GM21360 (cell line): ENCODE measurements at regions not wholly inside any gene's neighbourhood (a gene's known extent, or its start where the extent isn't known, plus 50 kb on each side); places are given as distances from the start of the nearest gene placed in this dataset.
A peak's percentile ranks its signal among the peaks of the same experiment; 100 is the strongest.
"Not testable (repeated sequence)": the region's sequence is repeated elsewhere in the genome, so short reads cannot be mapped to it uniquely, and the experiment has no call there.

Experiments
- ATAC-seq: cut with Tn5 transposase; IDR thresholded peaks from one replicate; pipeline ENCODE4 v1.9.1; 2021; ENCODE audit warnings: mild to moderate bottlenecking, moderate library complexity; ENCODE audit not compliant: unreplicated experiment

DNA sequence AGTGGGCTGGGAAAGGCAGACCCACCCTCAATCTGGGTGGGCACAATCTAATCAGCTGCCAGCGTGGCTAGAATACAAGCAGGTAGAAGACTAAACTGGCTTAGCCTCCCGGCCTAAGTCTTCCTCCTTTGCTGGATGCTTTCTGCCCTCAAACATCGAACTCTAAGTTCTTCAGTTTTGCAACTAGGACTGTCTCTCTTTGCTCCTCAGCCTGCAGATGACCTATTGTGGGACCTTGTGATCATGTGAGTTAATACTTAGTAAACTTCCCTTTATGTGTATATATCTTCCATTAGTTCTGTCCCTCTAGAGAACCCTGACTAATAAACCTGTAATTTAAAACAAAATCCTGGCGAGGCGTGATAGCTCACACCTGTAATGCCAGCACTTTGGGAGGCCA is 51.8 kb upstream of the SLC39A8 start:
- ATAC-seq = not testable (repeated sequence)

DNA sequence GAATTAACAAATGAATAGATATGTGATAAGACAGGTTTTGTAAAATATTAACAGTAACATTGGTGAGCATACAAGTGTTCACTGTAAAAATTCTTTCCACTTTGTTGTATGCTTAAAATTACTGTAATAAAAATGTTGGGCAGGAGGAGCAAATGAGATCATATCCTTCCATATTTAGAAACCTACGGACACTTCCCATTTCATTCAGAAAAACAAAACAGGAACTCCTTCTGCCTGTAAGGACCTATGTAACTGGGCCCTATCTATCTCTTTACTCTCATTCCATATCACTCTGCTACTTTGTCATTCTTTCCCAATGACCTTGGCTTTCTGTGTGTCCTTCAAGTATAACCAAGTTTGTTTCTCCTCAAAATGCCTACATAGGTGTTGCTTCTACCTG is 53.7 kb upstream of the SLC39A8 start:
- no peak for ATAC-seq

DNA sequence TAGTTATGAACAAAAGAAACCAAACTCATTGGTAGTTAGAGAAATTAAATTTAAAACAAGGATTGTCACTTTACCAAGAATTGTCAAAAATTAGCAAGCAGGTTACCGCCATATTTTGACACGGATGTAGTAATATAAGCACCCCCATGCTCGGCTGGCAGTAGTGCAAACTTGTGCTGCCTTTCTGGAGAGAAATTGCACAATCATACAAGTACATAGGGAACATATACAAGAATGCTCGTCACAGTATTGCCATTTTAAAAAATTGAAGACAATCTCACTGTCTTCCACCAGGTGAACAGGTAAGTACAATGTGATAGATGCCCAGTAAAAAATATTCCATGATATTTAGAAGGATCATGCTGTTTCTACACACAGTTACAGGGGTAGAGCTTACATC is 55.6 kb upstream of the SLC39A8 start:
- no peak for ATAC-seq

DNA sequence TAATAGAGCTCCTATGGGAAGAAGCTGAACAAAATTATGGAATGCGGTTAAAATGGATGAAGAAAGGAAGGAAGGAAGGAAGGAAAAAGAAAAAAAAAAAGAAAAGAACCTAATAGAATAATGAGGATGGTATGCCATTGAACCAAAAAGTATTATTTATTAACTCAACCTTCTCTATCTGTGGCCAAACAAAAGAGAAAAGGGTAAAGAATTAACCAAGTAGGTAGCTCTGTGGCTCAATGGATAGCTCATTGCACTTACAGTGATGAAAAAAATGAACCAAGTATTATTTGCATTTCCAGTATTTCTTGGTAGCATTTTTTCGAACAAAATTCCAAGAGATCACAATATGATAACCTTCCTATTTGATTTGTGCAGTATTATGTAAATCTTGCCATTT is 56.9 kb upstream of the SLC39A8 start:
- ATAC-seq = no peak

DNA sequence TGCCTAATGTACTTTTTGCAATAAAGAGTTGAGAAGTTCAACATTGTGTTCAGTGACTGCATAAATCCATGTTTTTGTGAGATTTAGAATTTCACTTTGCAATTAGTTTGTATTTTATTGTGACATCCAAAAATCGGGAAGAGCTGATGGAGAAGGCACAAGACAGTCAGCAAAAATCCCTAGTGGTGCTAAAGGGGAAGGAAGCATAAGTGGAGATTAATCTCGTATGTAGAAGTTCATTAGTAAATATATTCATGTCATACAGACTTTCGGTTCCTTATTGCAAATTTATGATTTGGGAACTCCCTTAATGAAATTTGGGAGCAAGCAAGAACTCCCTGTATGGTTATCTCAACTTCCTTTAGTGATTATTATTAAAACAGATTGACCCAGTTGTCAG is 57.8 kb upstream of the SLC39A8 start:
- ATAC-seq = no peak

DNA sequence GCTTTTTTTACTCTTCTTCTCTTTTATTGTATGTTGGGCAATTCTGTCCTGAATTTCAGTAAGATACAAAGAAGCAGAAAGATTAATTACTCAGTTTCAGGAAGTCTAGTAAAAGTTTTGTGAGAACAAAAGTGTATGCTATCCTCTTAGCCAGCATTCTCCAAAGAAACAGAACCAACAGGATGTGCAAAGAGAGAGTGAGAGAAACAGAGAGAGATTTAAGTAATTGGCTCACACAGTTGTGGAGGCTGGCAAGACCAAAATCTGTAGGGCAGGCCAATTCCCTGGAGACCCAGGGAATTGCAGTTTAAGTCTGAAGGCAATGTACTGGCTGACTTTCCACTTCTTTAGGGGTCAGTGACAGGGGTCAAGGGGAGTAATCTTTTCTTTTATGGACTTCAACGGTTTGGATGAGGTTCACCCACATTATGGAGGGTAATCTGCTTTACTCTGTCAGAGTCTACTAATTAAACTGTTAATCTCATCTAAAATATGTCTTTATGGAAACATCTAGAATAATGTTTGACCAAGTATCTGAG is 59.2 kb upstream of the SLC39A8 start:
- no peak for ATAC-seq

- ATAC-seq = no peak
Measured at GRCh38 chr4:102405821-102406401, 60.6 kb upstream of the SLC39A8 start.

- ATAC-seq = not testable (repeated sequence)
Measured at GRCh38 chr4:102410884-102411283, 65.6 kb upstream of the SLC39A8 start.

- no peak for ATAC-seq
Measured at GRCh38 chr4:102411408-102411807, 66.1 kb upstream of the SLC39A8 start.

DNA sequence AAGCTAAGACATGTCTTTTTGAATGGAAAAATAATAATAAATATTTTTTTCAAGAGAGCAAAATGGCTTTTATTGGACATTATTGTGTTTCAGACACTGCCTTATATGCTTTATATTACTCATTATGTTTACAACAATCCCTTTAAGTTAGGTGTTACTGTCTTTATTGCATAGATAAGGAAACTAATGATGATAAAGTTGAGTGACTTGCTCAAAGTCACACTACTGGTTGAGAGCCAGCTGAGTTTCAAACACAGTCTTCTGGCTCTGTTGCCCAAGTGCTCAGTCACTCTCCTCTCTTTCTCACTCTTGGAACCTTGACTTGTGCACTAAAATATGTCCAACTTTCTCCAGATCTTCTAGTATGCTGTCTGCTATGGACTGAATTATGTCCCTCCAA is 71.5 kb upstream of the SLC39A8 start:
- no peak for ATAC-seq

GRCh38 chr4:102420563-102421398 is 75.5 kb upstream of the SLC39A8 start:
- ATAC-seq = no peak

GRCh38 chr4:102422843-102423242 is 77.6 kb upstream of the SLC39A8 start:
- no peak for ATAC-seq

- ATAC-seq = no peak
Measured at GRCh38 chr4:102423375-102423774, 77.8 kb upstream of the NFKB1 start.

- no peak for ATAC-seq
Measured at GRCh38 chr4:102427371-102427998, 73.7 kb upstream of the NFKB1 start.

GRCh38 chr4:102428122-102428521 is 73.0 kb upstream of the NFKB1 start:
- no peak for ATAC-seq

GRCh38 chr4:102429553-102429952 is 71.6 kb upstream of the NFKB1 start:
- ATAC-seq = no peak

- ATAC-seq = peak; percentile 11
Measured at GRCh38 chr4:102430461-102430910, 70.7 kb upstream of the NFKB1 start.

- no peak for ATAC-seq
Measured at GRCh38 chr4:102431608-102431961, 69.6 kb upstream of the NFKB1 start.

DNA sequence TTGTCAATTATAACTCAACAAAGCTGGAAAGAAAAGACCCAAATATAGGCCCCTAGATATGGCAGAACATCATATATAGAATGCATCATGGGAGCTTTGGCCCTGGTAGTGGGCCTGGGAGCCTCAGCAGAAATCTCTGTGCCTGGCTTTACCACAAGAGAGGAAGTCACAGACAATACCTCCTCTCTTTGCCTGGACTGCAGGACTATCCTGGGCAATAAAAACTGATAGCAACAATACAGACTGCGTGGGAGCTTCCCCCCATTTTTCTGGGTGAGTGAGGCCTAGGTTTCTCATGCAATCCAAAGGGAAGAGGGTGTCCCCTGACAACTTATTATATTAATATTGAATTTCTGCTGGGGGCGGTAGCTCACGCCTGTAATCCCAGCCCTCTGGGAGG is 64.0 kb upstream of the NFKB1 start:
- no peak for ATAC-seq

- ATAC-seq = no peak
Measured at GRCh38 chr4:102438396-102439235, 62.5 kb upstream of the NFKB1 start.

DNA sequence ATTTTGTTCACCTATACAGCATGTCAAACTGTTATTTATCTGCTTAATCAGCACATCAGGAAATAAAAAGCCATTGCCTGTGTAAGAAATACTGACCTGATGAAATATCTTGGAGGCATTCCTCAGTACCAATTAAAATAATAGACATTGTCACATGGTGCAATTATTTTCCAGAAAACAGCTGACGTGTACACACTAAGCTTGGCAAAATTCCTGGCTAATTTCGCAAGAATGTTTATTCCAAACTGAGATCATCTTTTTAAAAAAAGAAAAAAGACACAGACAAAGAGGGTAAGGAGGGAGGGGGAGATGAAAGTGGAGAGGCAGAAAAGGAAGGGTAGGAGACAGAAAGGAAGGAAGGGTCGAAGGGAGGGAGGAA is 61.9 kb upstream of the NFKB1 start:
- no peak for ATAC-seq
